Fibroblast of skin of right quadriceps (primary cell): ENCODE measurements at regions not wholly inside any gene's neighbourhood (a gene's known extent, or its start where the extent isn't known, plus 50 kb on each side); places are given as distances from the start of the nearest gene placed in this dataset.

Experiments used
- DNase-seq: peaks from one replicate; pipeline ENCODE4 v3.0.0-alpha.2; 2013

DNA sequence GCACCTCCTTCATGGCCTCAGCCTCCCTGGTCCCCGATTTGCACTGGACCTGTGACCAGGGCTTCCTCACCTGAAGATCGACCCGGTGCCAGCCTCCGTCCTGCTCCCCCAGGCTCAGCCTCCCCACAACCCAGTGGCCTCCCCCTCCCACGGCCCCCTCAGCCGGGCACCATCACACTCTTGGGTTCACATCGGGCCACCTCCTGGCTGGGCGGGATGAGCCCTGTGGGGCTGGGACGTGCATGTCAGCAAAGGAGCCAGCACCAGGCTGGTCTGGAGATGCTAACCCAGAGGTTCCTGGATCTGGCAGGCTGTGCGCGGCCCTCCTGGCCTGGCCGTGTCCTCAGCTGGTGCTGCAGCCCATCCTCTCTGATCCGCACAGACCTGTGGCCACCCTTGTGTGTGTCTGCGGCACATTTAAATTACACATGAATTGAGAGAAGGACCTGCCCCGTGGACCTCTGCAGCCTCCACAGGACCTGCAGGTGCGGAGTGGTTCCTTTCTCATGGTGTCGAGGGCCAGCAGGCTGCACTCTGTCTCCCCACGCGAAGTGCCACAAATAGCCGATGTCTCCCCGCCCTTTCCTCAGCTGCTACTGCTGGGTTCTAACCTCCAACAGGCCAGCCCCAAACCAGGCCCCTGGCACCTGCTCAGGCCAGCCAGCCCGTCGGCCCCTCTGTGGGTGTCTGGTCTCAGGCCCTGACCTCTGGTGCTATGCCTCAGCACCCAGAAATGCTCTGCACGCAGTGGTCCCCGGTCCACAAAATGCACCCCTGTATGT is 237.5 kb downstream of the ERMARD start:
- DNase-seq: no peak

DNA sequence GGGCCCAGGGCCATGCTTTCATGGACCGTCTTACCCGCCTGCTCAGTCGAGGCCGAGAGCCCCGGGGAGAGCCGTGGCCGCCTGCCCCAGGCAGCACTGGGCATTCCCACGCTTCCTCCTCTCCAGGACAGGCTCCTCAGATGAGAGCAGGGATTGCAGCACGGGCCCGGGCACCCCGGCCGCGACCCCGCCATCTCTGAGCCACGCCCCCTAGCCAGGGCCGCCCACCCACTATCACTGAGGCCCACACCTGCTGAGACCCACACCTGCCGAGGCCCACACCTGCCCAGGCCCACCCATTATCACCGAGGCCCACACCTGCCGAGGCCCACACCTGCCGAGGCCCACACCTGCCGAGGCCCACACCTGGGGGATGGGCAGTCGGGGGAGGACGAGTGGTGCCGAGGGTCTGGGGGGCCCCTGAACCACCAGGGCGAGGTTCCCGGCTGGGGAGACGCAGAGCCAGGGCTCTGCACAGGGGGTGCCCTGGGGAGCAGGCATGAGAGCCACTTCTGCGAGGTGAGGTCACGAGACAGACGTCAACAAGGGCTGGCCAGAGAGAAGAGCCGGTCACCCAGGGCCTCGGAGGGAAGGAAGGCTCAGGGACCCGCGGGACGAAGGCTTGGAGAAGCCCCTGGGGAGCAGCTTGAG is 235.6 kb downstream of the ERMARD start:
- no peak for DNase-seq

DNA sequence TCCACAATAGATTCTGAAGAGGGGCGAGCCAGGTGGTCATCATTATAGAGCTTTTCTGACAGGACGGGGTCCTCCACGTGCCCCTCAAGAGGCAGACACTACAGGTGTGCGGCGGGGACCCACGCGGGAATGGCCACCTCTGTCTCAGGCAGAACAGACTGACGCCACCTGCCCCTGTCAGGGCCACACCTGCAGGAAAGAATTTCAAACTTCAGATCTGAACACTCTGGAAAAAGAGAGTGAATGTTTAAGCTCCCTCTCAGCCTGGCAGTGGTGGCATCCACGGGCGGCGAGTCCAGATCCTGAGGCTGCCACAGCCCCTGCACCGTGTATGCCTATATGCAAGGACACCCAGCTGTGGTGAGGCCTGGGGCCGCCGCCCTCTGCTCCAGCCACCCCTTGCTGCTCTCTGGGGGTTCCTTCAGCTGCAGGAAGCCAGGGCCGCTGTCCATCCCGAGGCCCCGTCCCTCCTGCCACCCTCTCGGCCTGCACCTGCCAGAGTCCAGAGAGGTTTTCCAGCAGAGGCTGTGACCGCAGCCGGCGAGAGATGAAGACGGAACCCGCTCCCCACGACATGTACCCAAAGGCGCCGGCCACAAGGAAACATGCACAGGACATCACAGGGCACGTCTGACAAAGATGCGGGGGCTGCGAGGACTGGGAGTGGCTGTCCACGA is 234.9 kb downstream of the ERMARD start:
- DNase-seq: no peak

DNA sequence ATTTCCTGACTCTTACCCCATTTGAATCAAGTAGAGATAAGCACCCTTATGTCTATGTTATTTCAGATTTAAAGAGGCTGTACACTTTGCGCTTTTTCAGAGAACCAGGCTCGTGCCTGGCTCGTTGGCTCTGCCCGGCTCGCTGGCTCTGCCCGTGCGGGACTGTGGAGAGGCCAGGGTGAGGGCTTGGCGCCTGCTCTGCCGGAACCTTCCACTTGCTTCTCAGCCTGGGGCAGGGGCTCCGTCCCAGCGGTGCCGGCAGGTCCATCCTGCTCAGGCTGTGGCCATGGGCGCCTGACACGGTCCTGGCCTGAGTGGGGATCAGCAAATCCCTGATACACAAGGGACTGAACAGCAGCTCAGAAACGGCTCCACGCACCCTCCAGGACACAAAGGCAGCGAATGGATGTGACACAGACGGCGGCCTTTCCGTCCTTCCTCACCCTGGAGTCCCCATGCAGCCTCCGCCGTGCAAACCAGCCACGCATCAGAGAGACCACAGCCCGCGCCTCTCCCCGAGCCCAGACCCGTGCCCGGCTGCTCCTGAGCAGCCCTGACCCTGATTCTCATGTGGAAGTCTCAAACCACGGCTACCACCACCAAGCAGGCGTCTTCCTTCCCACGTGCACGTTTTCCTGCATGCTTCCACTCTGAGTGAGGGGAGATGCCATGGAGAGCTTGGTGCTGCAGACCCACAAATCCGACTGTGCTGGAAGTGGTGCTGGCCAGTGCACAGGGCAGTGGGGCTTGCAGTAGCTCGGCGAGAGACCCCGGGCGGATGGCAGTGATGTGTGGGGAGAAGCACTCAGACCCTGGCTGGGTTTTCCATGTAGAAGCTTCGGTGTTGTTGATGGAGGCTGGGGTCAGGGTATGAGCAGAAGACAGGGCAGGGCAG is 233.9 kb downstream of the ERMARD start:
- no peak for DNase-seq

- no peak for DNase-seq
These were observed 233.0 kb downstream of the ERMARD start for GRCh38 chr6:169984181-169985120.

GRCh38 chr6:169983651-169984050 is 232.2 kb downstream of the ERMARD start:
- no peak for DNase-seq

DNA sequence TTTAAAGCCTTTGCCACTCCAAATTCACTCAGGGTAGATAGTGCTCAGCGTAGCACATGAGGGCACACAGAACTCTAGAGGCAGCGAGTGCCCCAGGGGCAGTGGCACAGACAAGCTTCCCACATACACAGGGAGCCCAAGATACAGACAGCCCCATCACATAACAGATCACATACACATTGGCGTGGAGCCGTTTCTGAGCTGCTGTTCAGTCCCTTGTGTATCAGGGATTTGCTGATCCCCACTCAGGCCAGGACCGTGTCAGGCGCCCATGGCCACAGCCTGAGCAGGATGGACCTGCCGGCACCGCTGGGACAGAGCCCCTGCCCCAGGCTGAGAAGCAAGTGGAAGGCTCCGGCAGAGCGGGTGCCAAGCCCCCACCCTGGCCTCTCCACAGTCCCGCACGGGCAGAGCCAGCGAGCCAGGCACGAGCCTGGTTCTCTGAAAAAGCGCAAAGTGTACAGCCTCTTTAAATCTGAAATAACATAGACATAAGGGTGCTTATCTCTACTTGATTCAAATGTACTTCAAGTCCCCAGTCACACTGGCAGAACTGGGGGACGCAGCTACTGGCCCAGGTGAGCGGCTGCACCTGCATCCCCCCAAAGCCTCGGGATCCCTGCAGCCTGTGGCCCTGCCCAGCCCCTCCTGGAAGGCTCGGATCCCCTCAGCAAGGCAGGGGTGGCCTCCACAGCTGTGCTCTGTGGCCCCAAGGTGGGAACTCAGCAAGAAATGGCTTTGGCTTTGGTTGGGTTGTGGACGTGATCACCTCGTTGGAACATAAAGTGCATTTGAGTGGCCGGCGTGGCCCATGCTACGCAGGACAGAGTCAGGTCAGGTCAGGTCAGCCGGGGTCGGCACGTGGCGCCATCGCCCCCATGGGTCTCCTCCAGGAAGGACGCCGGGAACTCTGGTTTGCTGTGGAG is 231.3 kb downstream of the ERMARD start:
- no peak for DNase-seq

- DNase-seq: no peak
These were observed 230.5 kb downstream of the ERMARD start for GRCh38 chr6:169981969-169982368.

- no peak for DNase-seq
These were observed 230.1 kb downstream of the ERMARD start for GRCh38 chr6:169981568-169981967.

- no peak for DNase-seq
These were observed 229.5 kb downstream of the ERMARD start for GRCh38 chr6:169980826-169981450.

GRCh38 chr6:169979873-169980432 is 228.5 kb downstream of the ERMARD start:
- no peak for DNase-seq

DNA sequence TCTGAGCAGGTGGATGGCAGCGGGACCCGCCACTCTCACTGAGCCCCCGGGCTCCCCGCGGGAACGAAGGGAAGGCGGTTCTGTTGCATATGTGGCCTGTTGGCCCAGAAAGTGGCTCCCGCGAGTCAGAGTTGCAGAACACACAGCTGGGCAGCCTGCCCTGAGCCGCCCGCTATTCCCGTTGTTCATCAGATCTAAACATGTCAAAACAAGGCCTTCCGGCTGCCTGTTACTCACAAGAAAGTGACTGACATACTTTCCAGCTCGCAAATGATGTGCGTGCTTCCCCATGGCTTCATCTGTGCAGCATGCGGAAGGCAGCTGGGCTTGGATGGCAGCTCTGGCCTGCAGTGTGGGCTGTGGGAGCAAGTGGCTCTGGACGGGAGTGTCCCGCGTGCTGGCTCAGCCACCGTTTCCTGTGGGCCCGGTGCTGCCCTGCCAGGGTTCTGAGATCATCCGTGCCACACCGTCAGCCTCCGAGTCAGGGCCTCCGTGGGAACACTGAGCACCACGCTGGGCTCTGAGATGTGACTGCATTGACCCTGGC is 227.3 kb downstream of the ERMARD start:
- no peak for DNase-seq

DNA sequence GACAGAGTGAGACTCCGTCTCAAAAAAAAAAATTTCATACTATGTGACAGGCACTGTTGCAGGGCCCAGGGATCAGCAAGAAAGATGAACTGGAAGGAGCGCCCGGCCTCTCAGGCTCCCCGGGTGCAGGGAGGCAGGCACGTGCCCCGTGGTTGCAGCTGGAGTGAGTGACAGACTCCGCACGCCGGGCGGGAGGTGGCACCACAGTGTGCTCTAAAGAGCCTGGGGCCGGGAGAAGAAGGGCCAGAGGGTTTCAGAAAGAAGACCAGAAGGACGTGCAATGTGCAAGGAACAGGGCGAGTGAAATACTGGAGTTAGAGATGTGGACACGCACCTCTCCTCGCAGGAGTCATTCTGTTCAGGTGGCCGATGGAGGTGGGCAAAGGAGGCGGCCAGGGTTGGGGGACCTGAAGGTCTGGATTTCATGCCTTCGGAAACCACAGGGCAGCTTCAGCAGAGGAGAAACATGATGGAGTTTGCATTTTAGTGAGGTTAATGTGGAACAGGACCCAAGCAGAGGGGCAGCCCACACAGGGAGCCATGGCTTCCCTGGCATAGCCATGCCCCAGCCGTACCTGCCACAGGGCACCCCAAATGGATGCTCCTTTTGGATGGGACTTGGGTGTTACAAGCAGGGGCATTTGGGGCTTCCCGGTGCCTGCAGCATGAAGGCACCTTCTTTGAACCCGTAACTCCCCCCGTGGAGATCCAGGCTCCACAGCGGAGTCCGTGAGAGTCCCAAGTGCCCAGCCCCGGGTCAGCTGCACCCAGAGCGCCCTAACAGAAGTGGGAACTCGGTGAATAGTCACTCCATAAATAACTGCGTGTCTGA is 226.2 kb downstream of the ERMARD start:
- DNase-seq: no peak

- no peak for DNase-seq
These were observed 225.1 kb downstream of the ERMARD start for GRCh38 chr6:169976301-169977081.

DNA sequence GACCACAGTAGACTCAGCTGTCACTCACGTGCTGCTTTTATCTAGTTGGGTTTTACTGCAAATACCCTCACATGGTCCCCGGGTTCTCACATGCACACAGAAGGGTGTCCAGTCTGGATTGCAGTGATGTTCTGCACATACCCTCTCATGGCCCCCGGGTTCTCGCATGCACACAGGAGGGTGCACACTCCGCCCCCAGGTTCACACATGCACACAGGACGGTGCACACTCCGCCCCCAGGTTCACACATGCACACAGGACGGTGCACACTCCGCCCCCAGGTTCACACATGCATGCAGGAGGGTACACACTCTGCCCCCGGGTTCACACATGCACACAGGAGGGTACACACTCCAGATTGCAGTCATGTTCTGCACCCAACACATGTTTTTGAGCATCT is 224.3 kb downstream of the ERMARD start:
- no peak for DNase-seq

DNA sequence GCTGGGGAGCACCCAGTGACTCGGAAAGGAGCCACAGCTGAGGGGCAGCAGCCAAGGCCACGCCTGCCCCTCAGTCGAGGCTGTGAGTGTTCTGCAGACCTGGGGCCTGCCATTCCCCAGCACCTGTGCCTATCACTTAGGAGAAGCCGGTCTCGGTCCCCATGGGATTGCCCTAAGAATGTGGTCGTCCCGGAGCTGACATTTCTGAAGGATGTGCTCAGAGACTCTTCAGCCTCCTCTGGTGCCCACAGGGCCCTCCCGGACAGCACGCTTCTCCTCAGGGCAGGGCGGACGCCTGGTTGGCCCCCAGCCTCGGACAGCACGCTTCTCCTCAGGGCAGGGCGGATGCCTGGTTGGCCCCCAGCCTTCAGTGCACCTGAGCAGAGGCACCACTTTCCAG is 223.9 kb downstream of the ERMARD start:
- DNase-seq: no peak

DNA sequence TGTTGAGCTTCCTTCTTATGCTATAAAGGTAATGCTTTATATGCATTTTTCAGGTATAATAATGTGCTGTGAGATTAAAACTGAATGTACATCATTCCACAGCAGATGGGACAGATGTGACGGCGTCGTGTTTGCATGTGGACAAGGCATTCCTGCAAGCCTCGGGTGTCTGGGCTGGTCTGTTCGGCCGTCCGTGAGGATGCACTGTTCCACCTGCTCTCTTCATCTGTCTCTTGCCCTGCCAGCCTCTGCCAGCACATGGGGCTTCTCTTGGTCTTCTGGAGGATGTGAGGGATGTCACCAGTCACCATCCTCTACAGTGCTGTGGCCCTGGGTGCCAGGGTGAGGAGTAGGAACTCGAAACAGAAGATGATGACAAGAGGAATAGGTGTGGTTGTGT is 223.2 kb downstream of the ERMARD start:
- DNase-seq: no peak
